ENCODE measurements at regions not wholly inside any gene's neighbourhood (a gene's known extent, or its start where the extent isn't known, plus 50 kb on each side); places are given as distances from the start of the nearest gene placed in this dataset.

DNA sequence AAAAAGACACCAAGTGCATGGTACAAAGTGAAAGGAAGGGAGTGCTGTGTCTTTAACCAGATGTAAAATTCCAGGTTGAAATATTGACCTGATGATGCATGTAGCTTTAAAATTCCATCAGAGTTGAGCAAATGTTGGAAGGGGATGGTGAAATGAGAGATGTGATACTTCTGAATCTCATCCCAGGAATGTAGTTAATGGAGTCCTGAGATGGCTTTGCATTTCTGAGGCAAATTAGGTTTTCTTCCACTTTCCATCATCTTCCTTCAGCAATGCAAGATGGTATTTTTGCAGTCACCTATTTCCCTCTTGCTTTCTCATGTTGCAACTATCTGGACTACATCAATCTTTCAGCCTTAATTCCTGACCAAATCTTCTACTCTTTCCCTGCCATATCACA lies 194.1 kb upstream of the MIR17HG start (continued):
- no peak for TF ChIP-seq REST (IDR thresholded peaks at IDR 0.05)

DNA sequence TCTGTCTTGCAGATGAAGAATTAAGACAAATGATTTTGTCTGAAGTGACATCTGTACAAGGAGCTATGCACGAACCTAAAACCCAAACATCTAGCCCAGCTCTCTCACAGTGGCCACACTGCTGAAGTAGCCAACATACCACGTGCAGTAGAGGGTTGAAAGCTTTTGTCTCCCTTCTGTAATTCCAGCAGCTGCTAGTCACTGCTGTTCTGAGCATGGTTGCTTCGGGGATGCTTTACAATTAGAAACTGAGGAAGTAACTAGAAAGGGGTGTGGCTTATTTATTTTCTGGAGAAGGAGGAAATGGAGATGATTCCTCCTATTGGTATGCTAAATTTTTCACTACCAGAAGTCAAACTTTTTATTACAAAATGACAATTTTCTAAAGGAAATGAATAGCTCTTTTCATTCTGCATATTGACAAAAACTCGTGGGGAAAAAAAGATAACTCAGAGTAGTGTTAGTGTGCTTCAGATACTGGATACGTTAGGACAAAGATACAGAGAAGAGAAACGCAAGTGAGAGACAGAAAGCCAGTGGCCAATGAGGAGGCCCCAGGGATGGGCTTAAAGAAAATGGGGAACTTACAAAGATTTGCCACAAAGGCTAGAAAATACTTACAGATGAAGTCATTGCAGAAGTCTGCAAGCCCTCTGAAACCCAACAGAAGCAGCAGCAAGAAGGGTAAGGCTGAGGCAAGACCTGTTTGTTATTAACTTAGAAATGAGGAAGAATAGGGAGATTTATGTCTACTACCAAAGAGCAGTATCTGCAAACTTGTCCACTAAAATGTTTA lies 192.7 kb upstream of the MIR17HG start:
- H3K27ac ChIP-seq (ENCODE audit: low read depth in 1 of 2, low read length in 2 of 2): no peak overlapping the region
- no peaks in the 10 kb centered on the region for H3K4me1 ChIP-seq (ENCODE audit: control insufficient read depth in 4 of 4, insufficient read depth in 4 of 4, low read length in 3 of 4)
- H3K9me3 ChIP-seq (ENCODE audit: control insufficient read depth in 4 of 4, low read length in 3 of 4): peaks cover 0 to 2% (median 0%) of the 10 kb centered on the region in 4 donors
- WGBS: 48% methylated on average over 6 of the region's 6 CpGs
- no peak for DNase-seq (ENCODE audit: low spot score)
- H3K4me3 ChIP-seq (ENCODE audit: low read depth in 1 of 3, low read length in 3 of 3): no peak overlapping the region
- H3K27me3 ChIP-seq (ENCODE audit: control insufficient read depth in 4 of 4, insufficient read depth in 4 of 4, low read length in 3 of 4): peaks cover 0 to under 1% (median 0%) of the 10 kb centered on the region in 4 donors
- TF ChIP-seq RXRA (IDR thresholded peaks at IDR 0.05): no peak
- TF ChIP-seq, protein P1, sequence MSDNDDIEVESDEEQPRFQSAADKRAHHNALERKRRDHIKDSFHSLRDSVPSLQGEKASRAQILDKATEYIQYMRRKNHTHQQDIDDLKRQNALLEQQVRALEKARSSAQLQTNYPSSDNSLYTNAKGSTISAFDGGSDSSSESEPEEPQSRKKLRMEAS (IDR thresholded peaks at IDR 0.05): no peak
- no peak for TF ChIP-seq ZBTB33 (IDR thresholded peaks at IDR 0.05)
- no peak for TF ChIP-seq FOXA2 (IDR thresholded peaks at IDR 0.05)
- no peak for TF ChIP-seq SP1 (IDR thresholded peaks at IDR 0.05)
- TF ChIP-seq, protein P2, sequence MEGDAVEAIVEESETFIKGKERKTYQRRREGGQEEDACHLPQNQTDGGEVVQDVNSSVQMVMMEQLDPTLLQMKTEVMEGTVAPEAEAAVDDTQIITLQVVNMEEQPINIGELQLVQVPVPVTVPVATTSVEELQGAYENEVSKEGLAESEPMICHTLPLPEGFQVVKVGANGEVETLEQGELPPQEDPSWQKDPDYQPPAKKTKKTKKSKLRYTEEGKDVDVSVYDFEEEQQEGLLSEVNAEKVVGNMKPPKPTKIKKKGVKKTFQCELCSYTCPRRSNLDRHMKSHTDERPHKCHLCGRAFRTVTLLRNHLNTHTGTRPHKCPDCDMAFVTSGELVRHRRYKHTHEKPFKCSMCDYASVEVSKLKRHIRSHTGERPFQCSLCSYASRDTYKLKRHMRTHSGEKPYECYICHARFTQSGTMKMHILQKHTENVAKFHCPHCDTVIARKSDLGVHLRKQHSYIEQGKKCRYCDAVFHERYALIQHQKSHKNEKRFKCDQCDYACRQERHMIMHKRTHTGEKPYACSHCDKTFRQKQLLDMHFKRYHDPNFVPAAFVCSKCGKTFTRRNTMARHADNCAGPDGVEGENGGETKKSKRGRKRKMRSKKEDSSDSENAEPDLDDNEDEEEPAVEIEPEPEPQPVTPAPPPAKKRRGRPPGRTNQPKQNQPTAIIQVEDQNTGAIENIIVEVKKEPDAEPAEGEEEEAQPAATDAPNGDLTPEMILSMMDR (IDR thresholded peaks at IDR 0.05; ENCODE audit: low read depth, low read length, missing input control): no peak
- TF ChIP-seq FOXA1 (IDR thresholded peaks at IDR 0.05): no peak
- no peak for TF ChIP-seq HNF4G (IDR thresholded peaks at IDR 0.05)
- TF ChIP-seq HNF4A (conservative IDR thresholded peaks at IDR 0.05): no peak
- no peak for TF ChIP-seq NR2F2 (IDR thresholded peaks at IDR 0.05)
- TF ChIP-seq YY1 (IDR thresholded peaks at IDR 0.05): no peak
- TF ChIP-seq, protein P3, sequence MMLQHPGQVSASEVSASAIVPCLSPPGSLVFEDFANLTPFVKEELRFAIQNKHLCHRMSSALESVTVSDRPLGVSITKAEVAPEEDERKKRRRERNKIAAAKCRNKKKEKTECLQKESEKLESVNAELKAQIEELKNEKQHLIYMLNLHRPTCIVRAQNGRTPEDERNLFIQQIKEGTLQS (IDR thresholded peaks at IDR 0.05): no peak
- no peak for TF ChIP-seq TAF1 (conservative IDR thresholded peaks at IDR 0.05)
- TF ChIP-seq EGR1 (IDR thresholded peaks at IDR 0.05; ENCODE audit: low read depth in 2 of 2): no peak
- no peak for TF ChIP-seq REST (IDR thresholded peaks at IDR 0.05)
- TF ChIP-seq GABPA (IDR thresholded peaks at IDR 0.05 in 1 of 2, conservative IDR thresholded peaks at IDR 0.05 in 1 of 2): no peak
- TF ChIP-seq RAD21 (IDR thresholded peaks at IDR 0.05): no peak
- TF ChIP-seq JUND (IDR thresholded peaks at IDR 0.05): no peak
- no peaks in the 10 kb centered on the region for H3K36me3 ChIP-seq (ENCODE audit: control insufficient read depth in 4 of 4, insufficient read depth in 3 of 4, low read depth in 1 of 4, low read length in 3 of 4)
- H3K9ac ChIP-seq (ENCODE audit: low read depth in 1 of 2, low read length in 2 of 2): no peak overlapping the region

Data from liver (tissue), 8 donors.